NCI-H2107 (cell line): ENCODE measurements at regions not wholly inside any gene's neighbourhood (a gene's known extent, or its start where the extent isn't known, plus 50 kb on each side); places are given as distances from the start of the nearest gene placed in this dataset.

Source experiments
- DNase-seq: peaks from one replicate; lab custom pipeline; 2025; lab: John Stamatoyannopoulos, UW

GRCh38 chr5:174159327-174160114, 114.0 kb downstream of the NSG2 start:
- no peak for DNase-seq

DNA sequence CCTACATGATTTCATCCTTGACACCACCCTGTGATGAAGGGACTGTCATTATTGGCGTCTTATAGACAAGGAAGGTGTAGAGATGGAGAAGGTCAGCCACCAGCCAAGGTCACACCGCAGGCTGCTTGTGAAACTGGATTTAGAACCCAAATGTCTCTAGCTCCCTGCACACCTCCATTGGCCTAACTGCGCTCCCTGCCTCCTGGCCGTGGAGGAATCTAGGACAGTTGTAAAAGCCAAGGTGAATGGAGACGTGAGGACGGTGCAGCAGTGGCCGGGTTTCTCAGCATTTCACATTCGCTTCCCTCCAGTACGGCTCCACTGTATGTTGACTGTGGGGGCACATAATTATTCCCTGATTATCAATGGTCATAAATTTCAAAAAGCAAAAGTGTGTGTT, 119.9 kb downstream of the NSG2 start:
- no peak for DNase-seq

DNA sequence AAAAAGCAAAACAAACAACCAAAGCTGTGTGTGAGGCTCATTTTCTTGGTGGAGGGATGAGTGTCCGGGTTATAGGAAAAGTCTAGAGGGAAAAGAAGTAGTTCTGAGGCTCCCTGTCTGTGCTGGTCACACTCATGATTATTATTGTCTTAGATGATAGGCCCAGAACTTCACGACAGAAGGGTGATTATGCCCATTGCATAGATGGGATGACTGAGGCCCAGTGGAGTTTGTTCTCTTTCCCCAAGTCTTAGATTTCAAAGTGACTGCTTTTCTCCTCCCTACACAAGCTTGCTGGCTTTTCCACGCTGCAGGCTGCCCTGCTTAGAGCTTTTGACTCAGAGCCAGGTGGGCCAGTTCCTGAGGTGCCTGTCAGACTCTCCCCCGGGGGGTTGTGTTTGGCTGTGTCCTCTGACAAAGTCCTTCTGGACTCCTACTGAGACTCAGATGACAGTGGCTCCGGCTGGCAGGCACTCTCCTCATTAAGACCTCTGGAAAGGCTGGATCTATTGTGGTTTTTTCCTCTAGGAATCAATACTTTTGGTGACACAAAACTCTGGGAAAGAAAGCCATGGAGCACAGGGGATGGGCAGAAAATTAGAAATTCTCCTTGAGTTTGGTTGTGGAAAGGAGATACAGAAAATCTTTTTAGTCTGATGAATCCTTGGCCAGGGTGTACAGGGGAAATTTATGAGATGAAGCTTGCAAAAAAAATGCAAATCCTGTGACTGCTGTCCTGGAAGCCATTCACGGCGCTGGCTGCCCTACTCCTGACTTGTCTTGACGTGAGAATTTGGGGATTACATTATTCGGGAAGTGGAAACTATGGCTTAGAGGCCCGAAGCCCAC, 120.9 kb downstream of the NSG2 start:
- no peak for DNase-seq

DNA sequence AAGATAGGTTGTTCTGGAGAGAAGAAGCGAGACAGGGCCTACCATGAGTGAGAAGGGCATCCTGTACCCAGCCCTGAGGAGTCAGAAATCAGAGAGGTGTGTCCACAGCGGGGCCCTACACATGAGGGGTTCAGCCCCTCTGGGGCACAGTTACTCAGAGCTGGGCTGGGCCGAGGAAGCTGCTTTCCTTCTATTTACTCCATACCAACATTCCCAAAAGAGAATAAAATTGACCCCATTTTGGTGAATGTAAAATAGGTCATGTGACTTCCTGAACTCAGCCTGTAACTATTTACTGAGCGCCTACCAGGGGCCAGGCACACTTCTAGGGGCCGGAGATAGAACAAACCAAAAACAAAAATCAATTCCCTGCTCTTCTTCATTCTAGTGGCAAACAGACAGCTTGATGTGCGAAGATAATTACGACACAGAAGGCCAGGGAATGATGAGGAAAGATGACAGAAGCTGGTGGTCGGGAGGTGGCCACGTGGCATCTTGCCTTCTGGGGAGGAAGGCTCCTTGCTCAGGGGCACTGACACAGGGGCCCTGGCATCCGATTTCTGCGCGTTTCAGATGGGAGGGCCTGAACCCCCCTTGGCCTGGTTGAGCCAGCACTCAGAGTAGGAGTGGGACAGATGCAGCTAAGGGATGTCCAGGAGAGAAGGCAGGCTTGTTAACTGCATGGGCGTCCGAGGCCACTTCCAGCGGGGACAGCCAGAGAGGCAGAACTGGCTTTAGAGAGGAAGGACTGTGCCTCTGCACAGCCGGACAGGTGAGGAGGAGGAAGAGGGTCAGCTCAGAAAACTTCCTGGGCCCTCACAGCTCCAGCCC, 121.8 kb downstream of the NSG2 start:
- no peak for DNase-seq

DNA sequence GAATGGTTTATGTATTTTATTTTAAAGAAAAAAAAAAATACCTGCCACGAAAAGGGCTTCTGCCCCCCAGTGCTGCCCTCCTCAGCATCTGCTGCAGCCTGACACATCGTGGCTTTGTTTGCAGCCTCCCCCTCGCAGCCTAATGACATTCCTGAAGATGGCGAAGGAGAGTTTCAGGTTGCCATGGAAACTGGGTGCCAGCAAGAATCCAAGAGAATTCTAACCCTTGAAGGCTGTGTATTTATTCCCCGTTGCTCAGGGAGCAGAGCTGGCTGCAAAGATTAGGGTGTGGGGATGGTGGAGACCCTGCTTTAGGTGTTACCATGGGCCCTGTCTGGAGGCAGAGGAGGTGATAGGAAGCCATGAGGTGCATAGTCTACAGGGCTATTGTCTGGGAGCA, 126.6 kb downstream of the NSG2 start:
- no peak for DNase-seq

GRCh38 chr5:174172566-174172965, 127.1 kb downstream of the NSG2 start:
- DNase-seq, result no peak

DNA sequence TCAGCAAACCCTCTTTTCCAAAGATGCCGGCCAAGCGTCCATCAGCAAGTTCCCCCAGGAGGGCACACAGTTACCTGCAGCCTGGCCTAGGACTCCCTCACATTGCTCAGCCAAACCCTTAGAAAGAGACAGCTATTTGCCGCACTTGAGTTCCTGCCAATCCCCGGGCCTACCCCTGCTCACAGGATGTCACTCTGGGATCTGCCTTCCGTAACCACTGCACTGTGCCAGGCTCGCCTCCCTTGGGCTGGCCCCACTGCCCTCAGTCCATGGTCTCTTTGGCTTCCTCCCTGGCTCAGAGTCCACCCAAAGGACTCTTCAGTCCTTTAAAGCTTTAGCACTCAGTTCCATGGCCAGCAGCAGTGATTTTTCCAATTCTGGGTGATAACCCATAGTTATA, 128.3 kb downstream of the NSG2 start:
- no peak for DNase-seq

DNA sequence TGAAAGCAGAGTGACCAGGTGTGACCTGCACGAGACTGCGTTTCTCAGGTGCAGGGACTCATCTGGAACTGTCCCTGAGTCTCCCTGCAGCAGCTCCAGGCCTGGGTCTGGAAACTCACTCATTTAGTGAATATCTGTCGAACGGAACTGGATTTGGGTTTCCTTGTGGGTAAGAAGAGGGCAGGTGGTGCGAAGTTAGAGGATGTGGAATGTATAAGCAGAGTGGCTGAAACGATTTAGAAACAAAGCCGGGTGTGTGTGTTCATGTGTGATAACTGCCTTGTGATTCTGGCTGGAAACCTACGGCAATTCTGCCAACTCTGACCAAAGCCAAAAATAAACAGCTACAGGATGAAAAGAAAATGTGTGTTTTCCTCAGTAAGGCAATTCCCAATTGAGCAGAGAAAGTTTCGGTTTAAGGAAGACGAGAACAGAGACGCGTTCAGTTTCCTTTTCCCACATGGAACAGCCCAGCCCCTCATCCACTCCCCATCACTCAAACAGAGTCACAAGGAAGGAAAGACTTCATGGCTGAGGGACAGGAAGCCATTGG, 130.3 kb downstream of the NSG2 start:
- no peak for DNase-seq

GRCh38 chr5:174176511-174176910, 131.0 kb downstream of the NSG2 start:
- no peak for DNase-seq

GRCh38 chr5:174177531-174177930, 132.0 kb downstream of the NSG2 start:
- DNase-seq, result no peak

- DNase-seq, result no peak
Measured at GRCh38 chr5:174177976-174178605, 132.6 kb downstream of the NSG2 start.

DNA sequence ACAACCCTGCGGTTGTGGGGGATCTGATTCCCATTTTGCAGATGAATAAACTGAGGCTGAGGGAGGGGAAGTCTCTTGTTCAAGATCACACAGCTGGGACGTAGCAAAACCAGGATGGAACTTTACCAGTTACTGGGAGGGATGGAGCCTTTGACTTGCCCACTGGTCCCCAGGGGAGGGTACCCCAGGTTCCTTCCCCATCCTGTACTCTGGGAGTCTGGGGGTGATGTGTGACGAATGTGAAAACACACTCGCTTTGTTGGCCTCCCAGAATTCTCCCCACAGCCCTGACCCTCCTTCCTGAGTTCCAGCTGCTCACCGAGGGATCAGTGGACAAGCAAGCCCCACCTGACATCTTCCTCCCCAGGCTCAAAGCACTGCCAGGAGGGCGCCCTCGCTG, 135.1 kb downstream of the NSG2 start:
- no peak for DNase-seq

- DNase-seq, result no peak
Measured at GRCh38 chr5:174182111-174182510, 136.6 kb downstream of the NSG2 start.

DNA sequence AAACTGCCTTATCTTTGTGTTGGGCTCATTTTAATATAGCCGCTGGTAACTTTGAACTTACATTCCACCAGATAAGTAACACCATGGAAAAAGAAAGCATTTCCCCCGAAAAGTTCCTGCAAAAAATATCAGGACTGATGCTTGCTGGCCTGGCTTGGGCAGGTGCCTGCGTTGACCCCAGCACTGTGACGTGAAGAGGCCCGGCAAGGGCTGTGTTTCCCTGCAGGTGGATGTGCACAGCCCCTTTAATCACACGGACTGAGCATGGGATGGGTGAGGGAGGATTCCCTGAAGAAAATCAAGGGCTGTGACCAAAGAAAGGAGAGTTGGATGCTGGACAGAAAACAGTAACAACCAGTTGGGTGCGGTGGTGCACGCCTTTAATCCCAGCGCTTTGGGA, 138.2 kb downstream of the NSG2 start:
- no peak for DNase-seq

GRCh38 chr5:174185506-174185905, 140.0 kb downstream of the NSG2 start:
- no peak for DNase-seq

- no peak for DNase-seq
Measured at GRCh38 chr5:174186096-174186695, 140.7 kb downstream of the NSG2 start.

GRCh38 chr5:174187001-174187400, 141.5 kb downstream of the NSG2 start:
- DNase-seq, result no peak

DNA sequence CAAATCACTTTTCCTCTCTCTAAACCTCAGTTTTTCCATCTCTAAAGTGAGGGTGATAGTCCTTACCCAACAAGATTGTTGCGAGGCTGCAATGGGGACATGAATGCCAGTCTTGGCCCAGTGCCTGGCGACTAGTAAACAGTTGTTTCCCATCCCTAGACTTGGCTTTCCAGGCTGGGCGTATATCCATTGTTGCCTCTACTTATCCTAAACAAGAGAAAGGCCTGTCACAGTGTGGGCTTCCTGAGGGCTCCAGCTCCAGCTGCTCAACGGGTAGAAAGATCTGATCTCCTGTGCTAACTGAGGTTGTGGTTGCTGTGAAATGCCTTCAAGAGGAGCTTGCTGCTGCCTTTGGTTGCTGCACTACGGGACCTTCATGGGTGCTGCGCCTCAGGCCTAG, 142.0 kb downstream of the NSG2 start:
- no peak for DNase-seq

GRCh38 chr5:174188295-174188694, 142.8 kb downstream of the NSG2 start:
- DNase-seq, result no peak

DNA sequence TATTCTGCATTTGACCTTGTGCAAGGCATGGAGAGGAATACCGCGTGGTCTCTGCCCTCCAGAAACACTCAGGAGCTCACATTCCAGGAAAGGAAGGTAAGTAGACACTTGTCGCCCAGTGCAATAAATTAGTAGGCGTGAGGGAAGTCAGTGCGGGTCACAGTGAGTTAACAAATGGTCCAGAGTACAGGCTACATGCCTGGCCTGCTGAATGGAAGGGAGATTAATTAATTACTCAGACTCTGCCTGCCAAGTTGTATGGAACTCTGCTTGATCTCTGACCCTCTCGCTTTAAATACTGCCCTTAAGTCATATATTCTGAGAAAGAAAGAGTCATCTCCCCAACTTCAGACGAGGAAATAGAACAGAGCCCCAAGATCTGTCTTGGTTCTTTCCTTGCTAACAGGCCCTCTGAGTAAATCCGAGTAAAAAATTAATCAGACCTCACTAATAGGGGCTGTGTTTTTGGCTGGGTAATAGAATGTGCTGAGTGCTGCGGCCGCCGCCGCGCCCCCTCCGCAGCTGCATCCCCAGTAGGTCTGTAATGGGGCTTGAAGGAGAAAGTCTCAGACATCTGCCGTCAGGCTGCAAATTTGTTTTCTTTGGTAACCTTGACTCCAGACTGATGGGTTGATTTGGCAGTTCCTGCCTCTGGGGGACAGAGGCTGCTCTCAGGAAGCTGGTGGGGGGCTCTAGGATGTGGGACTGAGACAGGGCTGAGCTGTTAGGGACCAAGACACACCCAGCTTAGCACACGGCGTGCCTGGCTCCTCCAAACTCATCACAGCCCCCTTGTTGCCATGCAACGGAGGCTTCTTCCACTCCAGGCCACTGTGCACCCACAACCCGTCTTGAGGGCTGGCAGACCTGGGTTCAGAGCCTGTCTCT, 144.4 kb downstream of the NSG2 start:
- DNase-seq, result no peak
